SK-N-SH treated with all-trans-retinoic acid at 6 μM for 48 hours (cell line): ENCODE measurements at regions not wholly inside any gene's neighbourhood (a gene's known extent, or its start where the extent isn't known, plus 50 kb on each side); places are given as distances from the start of the nearest gene placed in this dataset.

ENCODE experiments used
- ATAC-seq: fragments of 200-7000 bp; cut with Tn5 transposase; 3 replicates; pipeline ENCODE4 v1.9.1; 2020; ENCODE audit warnings: mild to moderate bottlenecking, moderate library complexity
- BACH2 ChIP-seq: fragments of 250-450 bp; sonication (Bioruptor Pico); IDR thresholded peaks from 2 replicates; pipeline ENCODE4 v1.9.0; 2021; ENCODE audit warnings: mild to moderate bottlenecking, borderline replicate concordance
- CREB5 ChIP-seq: fragments of 250-450 bp; sonication (Bioruptor Pico); IDR thresholded peaks from 2 replicates; pipeline ENCODE4 v1.5.1; 2020; ENCODE audit warnings: low read depth, mild to moderate bottlenecking, moderate library complexity
- CSDC2 ChIP-seq: fragments of 250-450 bp; sonication (Bioruptor Pico); IDR thresholded peaks from 2 replicates; pipeline ENCODE4 v1.5.0; 2020; ENCODE audit warnings: mild to moderate bottlenecking, moderate library complexity
- CSRNP3 ChIP-seq: fragments of 250-450 bp; sonication (Bioruptor Pico); IDR thresholded peaks from 2 replicates; pipeline ENCODE4 v1.5.1; 2021; ENCODE audit warnings: mild to moderate bottlenecking, moderate library complexity
- ESRRG ChIP-seq: fragments of 250-450 bp; sonication (Bioruptor Pico); IDR thresholded peaks from 2 replicates; pipeline ENCODE4 v1.6.1; 2021; ENCODE audit warnings: mild to moderate bottlenecking
- GLIS3 ChIP-seq: fragments of 250-450 bp; sonication (Bioruptor Pico); IDR thresholded peaks from 2 replicates; pipeline ENCODE4 v1.5.0; 2020; ENCODE audit warnings: mild to moderate bottlenecking, moderate library complexity
- ISL1 ChIP-seq: fragments of 250-450 bp; sonication (Bioruptor Pico); IDR thresholded peaks from 2 replicates; pipeline ENCODE4 v2.1.2; 2022; ENCODE audit warnings: mild to moderate bottlenecking, moderate library complexity
- OSR1 ChIP-seq: fragments of 250-450 bp; sonication (Bioruptor Pico); IDR thresholded peaks from 2 replicates; pipeline ENCODE4 v1.8.0; 2022; ENCODE audit warnings: moderate library complexity, mild to moderate bottlenecking, inconsistent platforms
- PATZ1 ChIP-seq: fragments of 250-450 bp; sonication (Bioruptor Pico); IDR thresholded peaks from 2 replicates; pipeline ENCODE4 v1.8.0; 2020; ENCODE audit warnings: mild to moderate bottlenecking, moderate library complexity, borderline replicate concordance
- POU6F1 ChIP-seq: fragments of 250-450 bp; sonication (Bioruptor Pico); IDR thresholded peaks from 2 replicates; pipeline ENCODE4 v1.8.0; 2021; ENCODE audit warnings: low read depth, mild to moderate bottlenecking, moderate library complexity, borderline replicate concordance
- PPARA ChIP-seq: fragments of 250-450 bp; sonication (Bioruptor Pico); IDR thresholded peaks from 2 replicates; pipeline ENCODE4 v1.5.0; 2020; ENCODE audit warnings: mild to moderate bottlenecking, borderline replicate concordance
- RARB ChIP-seq: fragments of 250-450 bp; sonication (Bioruptor Pico); IDR thresholded peaks from 2 replicates; pipeline ENCODE4 v1.8.0; 2021; ENCODE audit warnings: mild to moderate bottlenecking, moderate library complexity
- SNAI2 ChIP-seq: fragments of 250-450 bp; sonication (Bioruptor Pico); IDR thresholded peaks from 2 replicates; pipeline ENCODE4 v1.5.0; 2020; ENCODE audit warnings: mild to moderate bottlenecking, moderate library complexity
- TCF4 ChIP-seq: fragments of 250-450 bp; sonication (Bioruptor Pico); IDR thresholded peaks from 2 replicates; pipeline ENCODE4 v1.8.0; 2021; ENCODE audit warnings: mild to moderate bottlenecking, moderate library complexity, borderline replicate concordance
- TOX ChIP-seq: fragments of 250-450 bp; sonication (Bioruptor Pico); IDR thresholded peaks from 2 replicates; pipeline ENCODE4 v1.8.0; 2021; ENCODE audit warnings: mild to moderate bottlenecking, moderate library complexity, borderline replicate concordance
- TSHZ2 ChIP-seq: fragments of 250-450 bp; sonication (Bioruptor Pico); IDR thresholded peaks from 2 replicates; pipeline ENCODE4 v1.5.0; 2020; ENCODE audit warnings: mild to moderate bottlenecking, moderate library complexity
- ZFP3 ChIP-seq: fragments of 250-450 bp; sonication (Bioruptor Pico); IDR thresholded peaks from 2 replicates; pipeline ENCODE4 v1.5.0; 2020; ENCODE audit warnings: mild to moderate bottlenecking, moderate library complexity
- ZFP30 ChIP-seq: fragments of 450-650 bp; formaldehyde crosslinking; IDR thresholded peaks from 2 replicates; pipeline ENCODE4 v1.5.0; 2022; ENCODE audit warnings: mild to moderate bottlenecking, moderate library complexity
- ZNF565 ChIP-seq: fragments of 450-650 bp; formaldehyde crosslinking; conservative IDR thresholded peaks from 2 replicates; pipeline ENCODE4 v1.5.0; 2020; ENCODE audit warnings: low read depth, mild to moderate bottlenecking, moderate library complexity
- ZNF70 ChIP-seq: fragments of 450-650 bp; formaldehyde crosslinking; IDR thresholded peaks from 2 replicates; pipeline ENCODE4 v1.5.0; 2020; ENCODE audit warnings: mild to moderate bottlenecking, moderate library complexity
- ZNF8 ChIP-seq: fragments of 450-650 bp; formaldehyde crosslinking; IDR thresholded peaks from 2 replicates; pipeline ENCODE4 v1.5.0; 2020; ENCODE audit warnings: mild to moderate bottlenecking, moderate library complexity

GRCh38 chr7:52064493-52064892 lies 747.9 kb upstream of the COBL start:
- no peak for TF ChIP-seq BACH2
- TF ChIP-seq TCF4 (CRISPR knock-in tag) = no peak
- TF ChIP-seq TSHZ2 (CRISPR knock-in tag) = no peak
- TF ChIP-seq CSRNP3 (CRISPR knock-in tag) = no peak
- TF ChIP-seq PPARA = no peak
- TF ChIP-seq RARB (CRISPR knock-in tag) = no peak
- TF ChIP-seq CSDC2 (CRISPR knock-in tag) = no peak
- no peak for TF ChIP-seq TOX (CRISPR knock-in tag)
- no peak for TF ChIP-seq CREB5
- no peak for TF ChIP-seq ZFP30 (CRISPR knock-in tag)
- no peak for TF ChIP-seq ZNF70 (CRISPR knock-in tag)
- no peak for TF ChIP-seq ISL1 (CRISPR knock-in tag)
- no peak for TF ChIP-seq OSR1 (CRISPR knock-in tag)
- TF ChIP-seq ZNF8 (CRISPR knock-in tag) = no peak
- TF ChIP-seq ZNF565 = no peak
- TF ChIP-seq GLIS3 (CRISPR knock-in tag) = no peak
- no peak for TF ChIP-seq SNAI2 (CRISPR knock-in tag)
- TF ChIP-seq POU6F1 (CRISPR knock-in tag) = no peak
- ATAC-seq = no peak

- TF ChIP-seq TCF4 (CRISPR knock-in tag) (no peak), CSDC2 (CRISPR knock-in tag) (no peak)
- no peak for ATAC-seq
Observed at GRCh38 chr7:52061666-52062065, 745.1 kb upstream of the COBL start.

- no peak for ATAC-seq
- TF ChIP-seq CREB5 = no peak
- TF ChIP-seq SNAI2 (CRISPR knock-in tag) = no peak
Observed at GRCh38 chr7:52053525-52053924, 736.9 kb upstream of the COBL start.

GRCh38 chr7:52030722-52031121 lies 714.1 kb upstream of the COBL start:
- ATAC-seq = no peak
- TF ChIP-seq TCF4 (CRISPR knock-in tag) (no peak), ZNF8 (CRISPR knock-in tag) (no peak), PPARA (no peak), CREB5 (no peak), PATZ1 (CRISPR knock-in tag) (no peak), BACH2 (no peak), ESRRG (CRISPR knock-in tag) (no peak), GLIS3 (CRISPR knock-in tag) (no peak), ZNF565 (no peak), ZNF70 (CRISPR knock-in tag) (no peak), SNAI2 (CRISPR knock-in tag) (no peak), POU6F1 (CRISPR knock-in tag) (no peak), ZFP3 (CRISPR knock-in tag) (no peak), ISL1 (CRISPR knock-in tag) (no peak)
